HG03175 (cell line): ENCODE measurements at regions not wholly inside any gene's neighbourhood (a gene's known extent, or its start where the extent isn't known, plus 50 kb on each side); places are given as distances from the start of the nearest gene placed in this dataset.
"Not testable (repeated sequence)": the region's sequence is repeated elsewhere in the genome, so short reads cannot be mapped to it uniquely, and the experiment has no call there.

Experiments
- ATAC-seq: cut with Tn5 transposase; IDR thresholded peaks from one replicate; pipeline ENCODE4 v1.9.1; 2021; ENCODE audit warnings: mild to moderate bottlenecking, moderate library complexity; ENCODE audit not compliant: unreplicated experiment

- ATAC-seq: no peak
Measured at GRCh38 chr6:114718716-114719270, 376.0 kb upstream of the HS3ST5 start.

- ATAC-seq: no peak
Measured at GRCh38 chr6:114718186-114718585, 375.4 kb upstream of the HS3ST5 start.

DNA sequence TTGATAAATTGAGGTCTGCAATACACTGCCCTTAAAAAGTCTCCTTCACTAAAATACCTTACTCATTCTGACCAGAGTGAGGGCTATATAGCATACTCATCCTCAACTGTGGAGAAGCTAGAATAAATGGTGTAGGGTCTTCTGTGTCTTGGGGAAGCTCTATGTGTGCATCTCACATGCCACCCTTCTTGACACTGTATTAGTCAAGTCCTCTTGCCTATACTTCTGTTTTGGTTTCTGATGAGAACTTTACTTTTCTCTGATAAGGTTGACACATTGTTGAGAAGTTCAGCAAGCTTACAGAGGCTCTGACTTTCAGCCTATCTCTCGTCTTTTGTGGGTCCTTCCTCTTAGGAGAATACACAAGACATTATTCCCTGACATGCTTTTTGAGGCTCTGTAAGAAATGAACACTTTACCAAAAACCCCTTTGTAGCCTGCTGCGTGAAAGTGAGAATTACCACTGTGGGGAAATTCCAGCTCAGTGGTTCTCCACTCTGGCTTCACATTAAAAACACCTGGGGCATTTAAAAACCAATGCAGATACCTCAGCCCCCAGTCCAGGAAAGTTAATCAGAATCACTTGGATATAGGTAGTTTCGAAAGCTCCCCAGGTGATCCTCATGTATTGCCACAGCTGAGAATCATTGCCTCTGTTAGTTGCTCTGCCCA, 372.1 kb upstream of the HS3ST5 start:
- peak; percentile 25 for ATAC-seq

- ATAC-seq: no peak
Measured at GRCh38 chr6:114713690-114714089, 370.9 kb upstream of the HS3ST5 start.

DNA sequence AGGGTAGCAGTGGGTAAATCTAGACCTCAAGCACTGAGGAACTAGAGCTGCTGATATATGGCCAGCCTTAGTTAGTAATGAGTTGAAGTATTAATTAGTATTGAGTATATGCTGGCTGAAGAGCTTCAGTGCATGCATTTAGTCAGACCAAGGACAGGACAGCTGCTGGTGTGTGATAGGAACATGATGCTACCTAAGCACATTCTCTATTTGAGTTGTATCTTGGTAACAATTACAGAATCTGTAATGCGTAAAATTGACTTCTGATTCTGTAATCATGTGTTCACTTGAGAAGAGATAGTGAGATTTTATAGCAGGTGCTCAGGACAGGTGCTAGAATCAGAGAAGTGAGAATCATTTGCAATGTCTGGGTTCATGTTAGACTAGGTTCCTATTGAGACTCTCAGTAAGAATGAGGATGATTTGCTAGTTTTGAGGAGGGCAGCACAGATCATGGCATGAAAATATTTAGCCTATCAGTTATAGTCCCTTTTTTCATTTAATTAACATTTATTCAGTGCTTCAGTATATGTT, 369.4 kb upstream of the HS3ST5 start:
- peak; percentile 57 for ATAC-seq

- no peak for ATAC-seq
Measured at GRCh38 chr6:114707081-114707620, 364.3 kb upstream of the HS3ST5 start.

- ATAC-seq: no peak
Measured at GRCh38 chr6:114690625-114691024, 347.8 kb upstream of the HS3ST5 start.

- no peak for ATAC-seq
Measured at GRCh38 chr6:114659513-114659912, 316.7 kb upstream of the HS3ST5 start.

DNA sequence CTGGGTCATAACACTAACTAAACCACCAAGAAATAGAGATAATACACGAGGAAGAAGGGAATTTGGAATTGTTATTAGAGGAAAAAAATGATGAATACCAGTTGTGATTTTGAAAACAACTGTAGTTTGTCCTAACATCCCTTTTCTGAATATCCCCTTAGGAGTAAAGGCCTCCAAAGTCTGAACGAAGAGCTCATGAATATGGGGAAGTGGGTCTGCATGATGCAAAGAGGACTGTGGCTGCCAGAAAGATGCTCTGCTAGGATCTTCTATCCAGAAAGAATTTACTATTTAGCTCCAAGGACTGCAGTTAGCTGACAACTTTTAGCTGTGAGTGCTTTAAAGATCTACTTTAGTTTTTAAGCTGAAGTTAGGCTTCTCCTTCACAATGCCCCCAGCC, 308.8 kb upstream of the HS3ST5 start:
- ATAC-seq: no peak

GRCh38 chr6:114650891-114651290, 308.1 kb upstream of the HS3ST5 start:
- ATAC-seq: no peak

GRCh38 chr6:114649298-114649697, 306.5 kb upstream of the HS3ST5 start:
- no peak for ATAC-seq

GRCh38 chr6:114648847-114649246, 306.0 kb upstream of the HS3ST5 start:
- no peak for ATAC-seq

- no peak for ATAC-seq
Measured at GRCh38 chr6:114638341-114638740, 295.5 kb upstream of the HS3ST5 start.

DNA sequence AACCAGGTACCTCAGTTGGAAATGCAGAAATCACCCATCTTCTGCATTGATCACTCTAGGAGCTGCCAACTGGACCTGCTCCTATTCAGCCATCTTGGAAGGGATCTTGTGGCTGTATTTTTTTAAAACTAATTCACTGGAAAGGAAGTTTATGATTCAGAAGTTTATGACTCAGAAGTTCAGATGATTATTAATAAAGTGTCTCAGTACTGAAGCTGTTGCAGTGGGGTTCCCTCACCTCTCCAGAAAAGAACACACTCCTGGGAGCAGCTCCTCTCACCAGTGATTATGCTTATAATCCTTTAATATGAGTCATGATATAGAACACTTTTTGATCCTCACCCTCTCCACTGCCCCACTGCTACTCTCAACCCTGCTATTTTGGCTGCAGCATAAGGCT, 291.2 kb upstream of the HS3ST5 start:
- ATAC-seq: no peak

GRCh38 chr6:114626226-114626625, 283.4 kb upstream of the HS3ST5 start:
- ATAC-seq: not testable (repeated sequence)

DNA sequence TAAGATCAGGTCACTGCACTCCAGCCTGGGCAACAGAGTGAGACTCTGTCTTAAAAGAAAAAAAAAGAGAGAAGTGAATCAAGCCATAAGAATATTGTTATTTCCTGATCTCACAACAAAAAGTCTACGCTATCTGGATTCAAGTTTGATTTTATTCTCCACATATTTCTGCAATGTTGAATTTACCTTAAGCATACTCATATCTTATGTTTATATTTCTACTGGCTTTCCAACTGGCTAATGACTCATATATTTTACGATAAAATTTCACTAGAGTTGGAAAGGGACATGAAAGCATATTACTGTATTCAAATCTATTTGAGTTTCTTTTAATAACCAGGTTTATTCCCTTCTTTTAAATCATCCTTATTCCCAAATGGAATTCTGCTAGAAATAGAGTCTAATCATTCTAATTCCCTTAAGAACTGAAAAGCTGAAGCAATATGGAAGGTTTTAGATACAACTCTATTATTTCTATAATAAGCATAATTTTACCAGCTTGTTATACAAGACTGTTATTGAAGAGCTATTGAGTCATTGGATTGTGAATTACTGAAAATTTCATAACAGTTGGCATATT, 276.9 kb upstream of the HS3ST5 start:
- ATAC-seq: no peak

GRCh38 chr6:114611696-114612095, 268.9 kb upstream of the HS3ST5 start:
- peak; percentile 78 for ATAC-seq

- no peak for ATAC-seq
Measured at GRCh38 chr6:114608091-114608490, 265.3 kb upstream of the HS3ST5 start.

GRCh38 chr6:114605656-114606055, 262.8 kb upstream of the HS3ST5 start:
- no peak for ATAC-seq

DNA sequence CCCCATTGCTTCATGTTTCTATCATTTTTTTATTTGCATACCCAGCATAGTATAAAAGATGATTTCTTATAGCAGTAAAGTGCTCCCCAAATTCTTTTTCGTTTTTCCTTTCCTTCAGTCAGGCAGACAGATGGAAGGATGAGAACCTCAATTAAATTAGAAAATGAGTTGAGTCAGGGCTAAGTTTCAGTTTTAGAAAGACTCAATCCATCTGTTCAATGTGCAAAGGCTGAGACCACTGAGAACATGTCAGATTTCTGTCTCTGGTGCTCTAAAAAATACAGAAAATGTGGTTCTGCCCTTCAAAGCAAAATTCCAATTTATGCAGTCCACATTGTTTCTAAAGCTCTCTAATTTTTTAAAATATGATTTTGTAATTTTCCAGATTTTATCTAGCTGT, 257.6 kb upstream of the HS3ST5 start:
- ATAC-seq: no peak

DNA sequence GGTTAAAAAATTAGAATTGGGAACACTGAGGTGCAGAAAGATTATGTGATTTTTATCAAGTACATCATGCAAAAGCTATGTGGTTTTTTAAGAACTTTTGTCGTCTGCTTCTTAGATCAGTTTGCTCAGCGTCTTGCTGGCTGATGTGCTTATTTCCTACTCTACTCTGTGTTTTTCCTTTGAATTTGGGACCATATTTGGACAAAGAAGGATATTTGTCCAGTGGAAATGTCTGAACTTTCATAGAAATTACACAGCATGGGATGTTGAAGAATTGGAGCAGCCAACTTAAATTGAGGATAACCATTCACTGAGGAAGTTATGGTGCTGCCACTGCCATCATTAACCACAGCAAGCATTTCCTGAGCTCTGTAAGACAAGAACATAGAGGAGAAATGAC, 252.8 kb upstream of the HS3ST5 start:
- ATAC-seq: no peak

GRCh38 chr6:114595186-114595585, 252.4 kb upstream of the HS3ST5 start:
- ATAC-seq: no peak
